NOMO-1 (cell line): ENCODE measurements at regions not wholly inside any gene's neighbourhood (a gene's known extent, or its start where the extent isn't known, plus 50 kb on each side); places are given as distances from the start of the nearest gene placed in this dataset.

Experiments
- DNase-seq, 2 experiments: peaks; one replicate each; lab custom pipeline; 2025; ENCODE audit not compliant: unreplicated experiment in 2 of 2; lab: John Stamatoyannopoulos, UW

DNA sequence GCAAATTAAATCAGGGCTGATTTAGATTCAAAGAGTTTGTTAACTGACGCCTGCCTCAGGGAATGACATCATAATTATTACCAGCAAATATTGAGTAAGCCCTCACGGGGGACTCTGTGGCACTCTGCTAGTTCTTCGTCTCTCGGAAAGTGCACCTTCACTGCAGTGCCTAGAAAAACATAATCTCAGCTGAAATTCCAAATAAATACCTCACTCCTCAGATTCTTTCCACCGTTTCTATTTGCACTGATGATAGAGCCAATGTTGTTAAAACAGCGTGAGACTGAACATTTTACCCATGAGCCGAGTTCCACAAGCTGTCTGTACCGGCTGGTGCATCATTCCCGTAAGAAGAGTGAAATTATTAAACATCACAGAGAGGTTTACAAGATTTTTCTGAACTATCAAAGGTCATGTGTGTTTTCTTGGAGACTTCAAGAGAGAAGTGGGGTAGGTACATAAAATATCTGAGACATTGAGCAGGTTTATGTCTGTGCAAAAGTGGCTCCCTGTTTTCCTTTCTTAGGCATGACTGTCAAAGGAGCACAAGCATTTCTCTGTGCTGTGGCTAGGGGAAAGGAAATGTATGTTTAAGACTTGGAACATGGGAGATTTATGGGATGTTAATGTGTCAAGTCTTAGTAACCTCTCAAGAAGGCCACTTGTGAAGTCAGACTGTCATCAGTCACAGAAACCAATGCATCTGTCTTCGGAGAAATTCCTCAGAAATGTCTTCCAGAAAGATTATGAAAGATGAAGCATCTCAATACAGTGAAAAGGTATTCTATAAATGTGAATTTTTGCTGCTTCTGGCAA, 119.6 kb downstream of the CBLL2 start:
- no peak for DNase-seq

DNA sequence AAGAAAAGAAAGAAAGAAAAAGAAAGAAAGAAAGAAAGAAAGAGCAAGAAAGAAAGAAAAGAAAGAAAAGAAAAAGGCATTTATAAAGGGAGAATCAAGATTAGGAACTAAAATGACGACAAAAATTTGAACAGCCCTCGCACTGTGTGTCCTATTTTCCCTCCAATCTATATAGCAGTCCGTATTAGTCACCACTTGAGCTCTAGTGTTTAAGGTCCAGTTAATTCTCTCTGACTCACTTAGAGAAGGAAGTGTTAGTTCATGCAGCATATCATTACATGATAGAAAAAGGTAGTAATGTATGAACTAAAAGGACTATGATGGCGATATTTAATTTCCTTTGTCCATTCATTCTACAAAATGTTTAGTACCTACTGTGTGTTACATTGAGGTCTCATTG, 122.7 kb downstream of the CBLL2 start:
- no peak for DNase-seq

DNA sequence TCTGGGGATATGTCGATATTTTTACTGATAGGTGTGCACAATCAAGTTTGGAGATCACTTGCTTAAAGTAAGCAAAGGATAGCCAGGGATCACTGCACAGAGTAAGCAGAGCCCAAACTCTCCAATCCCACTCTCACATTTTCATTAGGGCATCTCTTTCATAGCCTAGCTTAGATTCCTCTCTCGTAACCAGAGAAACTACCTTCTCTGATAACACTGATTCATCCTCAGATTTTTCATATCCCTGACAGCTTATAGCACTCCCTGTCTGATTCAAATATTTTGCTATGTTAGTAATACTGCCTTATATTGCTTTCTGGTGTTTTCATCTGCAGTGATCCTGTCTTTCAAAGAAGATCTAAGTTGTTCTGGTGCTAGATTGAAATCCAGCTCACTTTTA, 123.7 kb downstream of the CBLL2 start:
- no peak for DNase-seq

- no peak for DNase-seq
These were observed 124.9 kb downstream of the CBLL2 start for GRCh38 chrX:22397566-22397965.

DNA sequence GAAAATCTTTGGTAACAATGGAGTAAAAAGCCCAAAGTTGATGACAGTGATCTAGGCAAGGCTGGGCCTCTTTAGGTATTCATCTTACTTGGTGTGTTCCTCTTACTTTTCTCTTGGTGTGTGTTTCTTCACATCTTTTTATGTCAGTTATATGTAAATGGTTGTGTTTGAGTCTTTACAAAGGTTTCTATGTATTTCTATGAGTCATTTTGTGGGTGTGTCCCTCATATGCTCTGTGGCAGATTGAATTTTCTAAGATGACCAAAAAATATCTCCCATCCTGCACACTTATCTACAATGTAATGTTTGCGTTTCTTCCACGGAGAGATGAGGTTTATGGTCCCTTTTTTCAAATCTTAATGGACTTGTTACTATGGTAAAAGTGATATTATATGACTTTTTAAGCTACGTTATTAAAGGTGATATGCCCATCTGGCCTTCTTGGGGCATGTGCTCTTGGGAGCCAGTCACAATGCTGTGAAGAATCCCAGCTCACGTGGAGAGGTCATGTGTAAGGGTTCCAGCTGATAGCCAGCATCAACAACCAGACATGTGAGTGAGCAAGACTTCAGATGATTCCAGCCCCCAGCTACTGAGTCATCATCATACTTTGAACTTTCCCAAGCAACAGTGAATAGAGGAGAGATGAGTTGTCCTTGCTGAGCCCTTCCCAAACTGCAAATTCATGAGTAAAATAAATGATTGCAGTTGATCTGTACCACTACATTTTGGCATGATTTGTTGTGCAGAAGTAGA, 126.9 kb downstream of the CBLL2 start:
- no peak for DNase-seq

DNA sequence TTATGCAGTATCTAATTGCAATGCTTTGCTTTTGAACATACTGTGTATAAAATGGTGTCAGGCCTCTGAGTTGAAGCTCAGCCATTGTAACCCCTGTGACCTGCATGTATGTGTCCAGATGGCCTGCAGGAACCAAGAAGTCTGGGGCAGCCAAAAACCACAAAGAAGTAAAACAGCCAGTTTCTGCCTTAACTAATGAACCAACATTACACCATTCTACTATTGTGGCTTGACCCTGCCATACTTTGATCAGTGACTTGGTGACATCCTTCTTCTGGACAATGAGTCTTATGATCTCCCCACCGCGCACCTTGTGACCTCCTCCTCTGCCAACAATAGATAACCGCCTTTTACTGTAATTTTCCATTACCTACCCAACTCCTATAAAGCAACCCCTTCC, 131.6 kb downstream of the CBLL2 start:
- no peak for DNase-seq

GRCh38 chrX:22406201-22406737, 133.6 kb downstream of the CBLL2 start:
- DNase-seq = no peak

DNA sequence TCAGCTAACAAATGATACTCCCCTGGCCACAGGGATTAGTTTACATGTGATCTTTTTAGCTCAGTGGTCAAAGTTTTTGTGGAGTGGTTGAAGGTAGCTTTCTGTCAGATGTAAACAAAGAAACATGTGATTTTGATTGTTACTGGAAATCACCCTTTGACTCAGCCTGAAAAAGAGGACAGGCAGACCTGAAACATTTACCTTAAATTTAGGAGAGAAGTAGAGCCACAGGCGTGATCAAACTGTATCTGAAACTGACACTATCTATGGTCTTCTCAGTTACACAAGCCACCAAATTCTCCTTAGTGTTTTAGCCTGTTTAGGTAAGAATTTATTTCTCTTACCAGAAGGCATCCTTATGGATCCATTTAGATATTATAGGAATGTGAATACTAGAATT, 136.7 kb downstream of the CBLL2 start:
- no peak for DNase-seq

DNA sequence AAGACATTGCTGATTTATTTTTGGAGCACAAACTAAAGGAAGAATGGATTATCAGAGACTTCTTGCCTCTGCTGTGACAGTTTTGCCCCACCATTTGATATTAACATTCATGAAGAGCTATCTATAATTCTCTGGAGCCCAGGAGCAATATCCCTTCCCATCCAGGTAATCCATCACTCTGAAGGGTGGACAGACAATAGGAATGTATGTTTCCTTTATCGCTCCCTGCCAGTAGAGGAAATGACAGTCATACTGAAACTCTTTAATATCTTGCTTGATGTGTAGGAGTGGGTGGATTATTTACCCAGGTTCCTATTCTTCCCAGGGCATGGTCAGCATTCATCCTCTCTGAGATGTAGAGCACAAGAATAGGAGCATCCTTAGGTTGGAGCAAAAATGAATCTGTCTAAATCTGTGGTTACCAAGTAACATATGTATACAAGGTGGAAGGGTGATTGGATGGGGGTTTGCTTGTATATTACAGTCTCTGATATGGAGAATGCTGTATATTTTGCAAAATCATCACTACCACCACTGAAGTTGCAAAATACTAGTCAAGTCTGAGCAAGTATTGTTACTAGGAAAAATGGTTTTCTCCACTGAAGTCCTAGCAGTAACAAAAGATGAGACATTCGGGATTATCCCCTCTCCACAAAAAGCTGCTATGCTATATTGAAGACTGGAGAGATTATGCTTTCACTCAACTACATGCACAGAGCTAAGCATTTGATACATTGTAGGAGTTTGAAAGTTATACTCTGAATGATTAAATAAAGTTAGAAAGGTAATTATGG, 151.6 kb downstream of the CBLL2 start:
- no peak for DNase-seq

- no peak for DNase-seq
These were observed 152.2 kb downstream of the CBLL2 start for GRCh38 chrX:22424919-22425318.

GRCh38 chrX:22429704-22430103, 157.0 kb downstream of the CBLL2 start:
- DNase-seq = no peak

GRCh38 chrX:22430701-22431100, 158.0 kb downstream of the CBLL2 start:
- no peak for DNase-seq

DNA sequence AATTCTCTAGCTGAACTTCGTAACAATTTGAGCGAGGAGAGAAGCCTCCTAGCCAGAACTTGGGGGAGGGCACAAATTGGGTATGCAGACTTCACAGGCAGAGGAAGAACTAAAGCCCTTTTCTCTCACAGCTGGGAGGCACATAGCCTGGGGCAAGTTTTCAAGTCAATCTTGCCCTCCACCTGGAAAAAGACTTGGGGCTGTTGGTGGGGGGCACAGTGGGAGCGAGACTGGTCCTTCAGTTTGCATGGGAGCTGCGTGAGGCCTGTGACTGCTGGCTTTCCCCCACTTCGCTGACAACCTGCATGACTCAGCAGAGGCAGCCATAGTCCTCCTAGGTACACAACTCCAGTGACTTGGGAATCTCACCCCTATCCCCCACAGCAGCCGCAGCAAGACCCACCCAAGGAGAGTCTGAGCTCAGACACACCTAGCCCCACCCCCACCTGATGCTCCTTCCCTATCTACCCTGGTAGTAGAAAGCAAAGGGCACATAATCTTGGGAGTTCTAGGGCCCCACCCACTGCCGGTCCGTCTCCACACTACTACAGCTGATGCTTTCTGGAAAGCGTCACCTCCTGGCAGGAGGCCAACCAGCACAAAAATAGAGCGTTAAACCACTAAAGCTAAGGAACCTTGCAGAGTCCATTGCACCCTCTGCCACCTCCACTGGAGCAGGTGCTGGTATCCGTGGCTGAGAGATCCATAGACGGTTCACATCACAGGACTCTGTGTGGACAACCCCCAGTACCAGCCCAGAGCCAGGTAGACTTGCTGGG, 160.8 kb downstream of the CBLL2 start:
- no peak for DNase-seq

DNA sequence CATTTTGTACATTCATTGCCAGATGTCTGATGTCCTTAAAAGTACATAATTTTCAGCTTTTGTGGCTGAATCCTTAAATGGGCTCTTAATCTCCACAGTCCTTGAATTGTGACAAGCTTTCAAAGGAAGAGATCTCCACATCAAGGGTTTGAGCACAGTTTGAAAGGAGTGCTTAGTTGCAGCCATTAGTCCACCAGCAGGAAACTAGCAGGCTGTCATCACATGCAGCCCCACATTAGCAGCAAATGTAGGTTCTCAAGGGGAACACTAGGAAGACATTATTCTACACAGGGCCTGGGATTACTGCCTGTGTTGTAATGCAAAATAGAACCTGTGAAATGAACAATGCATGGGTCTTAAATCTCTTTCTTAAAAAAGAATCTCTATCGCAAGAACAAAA, 173.2 kb downstream of the CBLL2 start:
- DNase-seq = no peak

DNA sequence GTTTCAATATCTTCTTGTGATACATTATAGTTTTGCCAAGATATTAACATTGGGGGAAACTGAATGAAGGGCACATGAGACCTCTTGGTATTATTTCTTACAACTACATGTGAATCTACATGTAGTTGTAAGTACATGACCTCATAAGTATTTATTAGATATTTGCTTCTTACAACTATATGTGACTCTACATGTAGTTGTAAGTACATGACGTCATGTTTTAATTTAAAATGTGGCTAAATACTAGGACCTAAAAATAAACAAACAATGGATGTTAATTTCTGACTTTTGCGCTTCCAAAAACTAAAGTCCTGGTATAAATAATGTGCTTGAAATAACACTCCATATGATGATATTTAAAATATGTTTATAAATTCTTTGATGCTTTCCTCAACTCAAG, 190.2 kb downstream of the CBLL2 start:
- DNase-seq = no peak

- peak; percentile 3 to 27 for DNase-seq
These were observed 194.9 kb downstream of the CBLL2 start for GRCh38 chrX:22467571-22467970.

DNA sequence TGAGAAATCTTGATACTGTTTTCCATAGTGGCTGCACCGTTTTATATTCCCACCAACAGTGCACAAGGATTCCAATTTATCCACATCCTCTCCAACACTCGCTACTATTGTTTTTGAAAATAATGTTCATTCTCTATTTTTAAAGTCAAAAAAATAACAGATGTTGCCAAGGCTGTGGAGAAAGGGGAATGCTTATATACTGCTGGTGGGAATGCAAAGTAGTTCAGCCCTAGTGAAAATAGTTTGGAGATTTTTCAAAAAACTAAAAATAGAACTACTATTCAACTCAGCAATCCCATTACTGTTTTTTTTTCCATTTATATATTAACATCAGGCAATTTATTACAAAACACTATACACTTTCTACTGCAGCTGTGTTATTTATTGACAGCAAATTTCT, 208.7 kb downstream of the CBLL2 start:
- DNase-seq = no peak

DNA sequence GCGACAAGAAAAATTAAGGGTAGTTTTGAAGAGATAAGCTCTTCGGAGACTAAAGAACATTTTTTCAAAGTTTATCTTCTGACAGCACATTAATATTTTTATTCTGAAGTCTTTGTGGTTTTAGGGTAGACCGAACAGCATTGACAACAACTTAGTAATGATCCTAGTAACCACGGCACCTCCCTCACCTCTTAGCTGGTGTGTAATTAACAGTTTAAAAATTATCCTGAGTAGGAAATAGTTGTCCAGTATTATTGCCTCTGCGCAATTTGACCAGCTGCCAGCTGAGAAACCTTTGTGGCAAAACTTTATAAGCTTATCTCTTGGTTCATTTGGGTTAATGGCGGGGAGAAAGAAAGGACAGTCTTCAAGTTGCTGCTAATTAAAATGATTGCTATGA, 213.6 kb downstream of the CBLL2 start:
- DNase-seq = no peak

DNA sequence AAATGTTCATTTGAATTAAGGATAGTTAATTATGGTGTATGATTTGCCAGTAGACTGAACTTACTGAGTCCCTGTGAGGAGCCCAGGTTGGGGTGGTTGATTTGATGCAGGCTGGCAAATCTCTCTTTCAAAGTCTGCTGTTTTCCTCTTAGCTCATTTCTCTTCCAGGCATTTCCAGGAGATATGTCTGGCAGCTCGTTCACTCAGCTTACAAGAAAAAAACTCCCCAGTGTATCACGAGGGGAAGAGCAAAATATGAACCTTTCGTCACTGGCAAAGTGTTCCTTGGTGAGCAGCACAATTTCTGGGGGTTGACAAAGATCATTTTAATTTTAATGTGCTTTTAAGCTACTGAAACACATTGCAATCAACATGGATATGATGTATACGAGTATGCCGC, 244.2 kb downstream of the CBLL2 start:
- DNase-seq = no peak

GRCh38 chrX:22520128-22520828, 247.6 kb downstream of the CBLL2 start:
- DNase-seq = no peak
